ENCODE measurements at regions not wholly inside any gene's neighbourhood (a gene's known extent, or its start where the extent isn't known, plus 50 kb on each side); places are given as distances from the start of the nearest gene placed in this dataset.

DNA sequence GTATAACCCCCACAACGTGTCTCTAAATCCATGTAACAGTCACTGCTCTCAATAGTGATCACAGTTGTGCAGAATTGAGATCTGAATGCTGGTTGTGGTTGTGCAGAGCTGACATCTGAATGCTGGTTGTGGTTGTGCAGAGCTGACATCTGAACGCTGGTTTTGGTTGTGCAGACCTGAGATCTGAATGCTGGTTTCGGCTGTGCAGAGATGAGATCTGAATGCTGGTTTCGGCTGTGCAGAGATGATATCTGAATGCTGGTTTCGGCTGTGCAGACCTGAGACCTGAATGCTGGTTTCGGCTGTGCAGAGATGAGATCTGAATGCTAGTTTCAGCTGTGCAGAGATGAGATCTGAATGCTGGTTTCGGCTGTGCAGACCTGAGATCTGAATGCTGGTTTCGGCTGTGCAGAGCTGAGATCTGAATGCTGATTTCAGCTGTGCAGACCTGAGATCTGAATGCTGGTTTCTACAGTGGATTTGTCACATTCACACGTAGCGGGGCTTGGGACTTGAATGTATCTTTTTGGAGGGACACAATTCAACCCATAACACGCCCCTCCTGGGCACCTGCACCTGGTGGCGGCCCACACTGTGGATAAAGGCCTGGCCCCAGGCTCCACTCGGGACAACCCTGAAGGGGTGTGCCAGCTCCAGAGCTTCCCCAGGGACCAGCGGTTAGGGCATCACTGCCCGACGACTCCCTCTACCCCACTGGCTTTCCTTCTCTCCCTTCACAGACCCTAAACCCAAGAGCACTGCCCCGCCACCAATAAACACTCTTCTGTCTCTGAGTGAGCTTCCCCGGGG, 51.1 kb upstream of the SLC66A3 start:
- TF ChIP-seq CTCF (IDR thresholded peaks at IDR 0.05; ENCODE audit: control extremely low read depth in 1 of 3, insufficient read depth in 1 of 3, low read depth in 1 of 3, low read length in 3 of 3), result no peak
- TF ChIP-seq MAX (IDR thresholded peaks at IDR 0.05), result no peak
- no peak for TF ChIP-seq HDAC2 (IDR thresholded peaks at IDR 0.05; ENCODE audit: borderline replicate concordance in 1 of 2, low read depth in 2 of 2, low read length in 2 of 2)
- no peak for TF ChIP-seq POLR2A (IDR thresholded peaks at IDR 0.05; ENCODE audit: control extremely low read depth in 1 of 2, low read depth in 2 of 2, low read length in 2 of 2)
- TF ChIP-seq TAF7 (optimal IDR thresholded peaks at IDR 0.05; ENCODE audit: borderline replicate concordance, low read depth, low read length), result no peak
- no peak for TF ChIP-seq RAD21 (IDR thresholded peaks at IDR 0.05 in 1 of 2, conservative IDR thresholded peaks at IDR 0.05 in 1 of 2; ENCODE audit: low read depth in 2 of 2, low read length in 2 of 2)
- no peak for TF ChIP-seq KDM5A (IDR thresholded peaks at IDR 0.05; ENCODE audit: low read length)
- no peak for TF ChIP-seq EP300 (IDR thresholded peaks at IDR 0.05; ENCODE audit: borderline replicate concordance in 1 of 2, low read depth in 2 of 2, low read length in 2 of 2)
- TF ChIP-seq PHF8 (conservative IDR thresholded peaks at IDR 0.05; ENCODE audit: low read depth, low read length), result no peak
- no peak for TF ChIP-seq ATF3 (IDR thresholded peaks at IDR 0.05; ENCODE audit: insufficient read depth, low read depth, low read length)
- no peak for TF ChIP-seq POLR2AphosphoS5 (IDR thresholded peaks at IDR 0.05; ENCODE audit: low read depth, low read length)

Data from H1 (cell line).